ENCODE measurements at regions not wholly inside any gene's neighbourhood (a gene's known extent, or its start where the extent isn't known, plus 50 kb on each side); places are given as distances from the start of the nearest gene placed in this dataset.

DNA sequence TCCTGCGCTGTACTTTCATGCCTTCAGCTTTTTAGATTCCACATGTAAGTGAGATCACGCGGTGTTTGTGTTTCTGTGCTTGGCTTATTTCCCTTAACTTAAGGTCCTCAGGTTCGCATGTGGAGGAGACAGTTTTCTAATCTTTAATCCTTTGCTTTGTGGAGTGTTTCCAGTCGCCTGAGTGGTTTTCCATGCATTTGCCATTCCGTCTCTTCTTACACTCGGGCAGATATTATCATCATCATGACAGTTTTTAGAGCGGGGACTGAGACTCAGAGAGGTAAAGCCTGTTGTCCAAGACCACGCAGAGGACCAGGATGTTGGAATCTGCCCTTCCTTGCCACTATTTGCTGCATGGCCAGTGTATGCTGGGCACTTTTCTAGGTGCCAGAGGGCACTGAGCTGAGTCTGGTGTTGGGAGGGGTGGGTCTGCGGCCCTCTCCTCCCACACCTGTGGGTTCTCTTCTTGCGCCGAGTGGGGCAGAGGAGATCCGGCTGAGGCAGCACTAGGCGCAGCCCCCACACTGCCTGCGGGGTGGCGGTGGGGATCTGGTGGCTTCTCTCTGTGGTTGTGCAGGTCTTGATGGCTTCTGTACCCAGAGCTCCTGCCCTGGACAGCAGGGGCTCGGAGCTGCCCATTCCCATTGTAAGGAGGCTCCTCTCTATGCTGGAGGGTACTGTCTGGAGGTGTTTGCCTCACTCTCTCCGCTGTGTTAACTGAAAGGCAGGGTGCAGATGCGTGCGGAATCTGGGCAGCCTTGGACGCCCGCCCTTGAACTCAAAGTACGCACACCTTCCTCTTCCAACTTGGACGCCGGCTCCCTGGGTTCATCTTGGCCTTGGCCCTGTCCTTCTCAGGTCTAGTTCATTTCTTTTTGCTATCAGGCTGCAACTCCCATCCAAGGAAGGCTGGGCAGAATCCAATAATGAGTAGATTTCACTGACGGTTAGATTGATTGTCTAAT lies 156.0 kb upstream of the RGMA start (continued):
- TF ChIP-seq JUN (IDR thresholded peaks at IDR 0.05; ENCODE audit: low read depth, low read length) (no peak), NANOG (IDR thresholded peaks at IDR 0.05; ENCODE audit: insufficient read depth, low read depth, low read length, poor library complexity, severe bottlenecking) (no peak), RFX5 (IDR thresholded peaks at IDR 0.05; ENCODE audit: borderline replicate concordance, low read depth, low read length) (no peak)

All from H1 (cell line).